ENCODE measurements at regions not wholly inside any gene's neighbourhood (a gene's known extent, or its start where the extent isn't known, plus 50 kb on each side); places are given as distances from the start of the nearest gene placed in this dataset.

DNA sequence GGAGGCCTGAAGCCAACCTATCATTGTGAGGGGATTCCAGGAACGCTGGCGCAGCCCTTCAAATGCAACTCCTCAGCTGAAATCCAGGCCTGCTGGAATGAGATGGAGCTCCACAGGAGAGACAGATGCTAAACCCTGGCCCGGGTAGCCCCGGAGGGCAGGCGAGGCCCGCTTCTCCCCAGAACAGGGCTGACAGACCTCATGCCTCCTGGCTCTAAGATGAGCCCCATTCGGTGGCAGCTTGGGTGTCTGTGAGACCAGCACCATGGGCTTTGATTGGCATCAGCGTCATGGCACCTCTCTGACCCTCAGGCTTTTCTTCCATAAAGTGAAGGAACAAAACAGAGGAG lies 382.2 kb downstream of the BCL11B start:
- DNase-seq (ENCODE audit: low read depth), result no peak

GRCh38 chr14:98890556-98891340 lies 381.2 kb downstream of the BCL11B start:
- DNase-seq (ENCODE audit: low read depth), result no peak

GRCh38 chr14:98893675-98894074 lies 378.3 kb downstream of the BCL11B start:
- DNase-seq (ENCODE audit: low read depth), result no peak

DNA sequence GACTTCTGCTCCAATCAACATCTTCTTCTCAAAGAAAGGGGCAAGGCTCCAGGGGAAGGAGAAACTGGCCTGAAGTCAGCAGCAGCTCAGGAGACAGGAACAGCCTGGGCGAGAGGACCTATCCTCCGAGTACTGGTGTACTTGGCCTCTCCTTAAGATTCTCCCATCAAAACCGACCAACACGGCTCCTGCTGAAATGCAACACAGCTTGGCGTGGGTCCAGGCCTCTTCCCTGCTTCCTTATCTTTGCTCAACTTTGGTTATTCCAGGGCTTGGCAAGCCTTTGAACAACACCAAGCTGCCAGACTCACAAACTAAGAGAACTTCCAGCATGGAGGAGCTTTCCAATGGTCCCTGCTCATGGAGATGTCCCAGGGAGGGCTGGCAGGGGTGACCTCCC lies 377.4 kb downstream of the BCL11B start:
- no peak for DNase-seq (ENCODE audit: low read depth)

GRCh38 chr14:98896449-98896848 lies 375.5 kb downstream of the BCL11B start:
- DNase-seq (ENCODE audit: low read depth), result no peak

GRCh38 chr14:98897605-98898309 lies 374.2 kb downstream of the BCL11B start:
- DNase-seq (ENCODE audit: low read depth), result no peak

DNA sequence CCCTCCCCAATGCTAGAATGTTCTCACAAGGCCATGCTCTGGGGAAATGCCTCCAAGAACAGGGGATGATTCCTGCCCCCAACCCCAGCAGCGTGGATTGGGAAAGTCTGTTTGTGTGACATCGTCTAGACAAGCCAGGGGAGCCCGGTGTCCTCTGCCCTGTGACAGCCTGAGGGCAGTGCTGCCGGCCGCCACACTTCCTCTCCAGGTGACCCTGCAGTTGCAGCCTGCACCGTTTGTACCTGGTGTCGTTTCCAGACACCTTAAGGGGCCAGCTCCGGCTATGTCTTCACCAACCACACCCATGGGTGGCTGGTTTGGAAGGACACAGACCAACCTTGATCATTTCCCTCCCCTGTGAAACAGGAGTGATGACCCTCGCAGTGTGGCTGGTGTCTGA lies 372.6 kb downstream of the BCL11B start:
- no peak for DNase-seq (ENCODE audit: low read depth)

DNA sequence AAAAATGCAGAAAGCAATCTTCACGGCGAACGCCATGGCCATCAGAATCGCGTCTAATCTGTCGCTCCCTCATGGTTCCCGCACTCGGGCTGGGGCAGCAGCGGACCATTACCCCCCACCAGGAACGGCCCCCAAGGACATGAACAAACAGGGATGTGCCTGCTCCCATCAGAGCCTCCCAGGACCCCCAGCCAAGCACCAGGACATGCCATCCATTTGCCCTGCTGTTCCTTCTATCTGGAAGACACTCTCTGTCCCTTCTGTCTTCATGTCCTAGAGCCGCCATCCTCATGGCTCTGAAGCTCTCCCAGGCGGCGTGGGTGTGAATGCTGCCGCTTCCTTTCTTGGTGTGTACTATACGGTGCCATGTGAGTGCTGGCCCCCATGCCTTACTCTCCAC lies 371.8 kb downstream of the BCL11B start:
- no peak for DNase-seq (ENCODE audit: low read depth)

GRCh38 chr14:98900798-98901197 lies 371.2 kb downstream of the BCL11B start:
- no peak for DNase-seq (ENCODE audit: low read depth)

DNA sequence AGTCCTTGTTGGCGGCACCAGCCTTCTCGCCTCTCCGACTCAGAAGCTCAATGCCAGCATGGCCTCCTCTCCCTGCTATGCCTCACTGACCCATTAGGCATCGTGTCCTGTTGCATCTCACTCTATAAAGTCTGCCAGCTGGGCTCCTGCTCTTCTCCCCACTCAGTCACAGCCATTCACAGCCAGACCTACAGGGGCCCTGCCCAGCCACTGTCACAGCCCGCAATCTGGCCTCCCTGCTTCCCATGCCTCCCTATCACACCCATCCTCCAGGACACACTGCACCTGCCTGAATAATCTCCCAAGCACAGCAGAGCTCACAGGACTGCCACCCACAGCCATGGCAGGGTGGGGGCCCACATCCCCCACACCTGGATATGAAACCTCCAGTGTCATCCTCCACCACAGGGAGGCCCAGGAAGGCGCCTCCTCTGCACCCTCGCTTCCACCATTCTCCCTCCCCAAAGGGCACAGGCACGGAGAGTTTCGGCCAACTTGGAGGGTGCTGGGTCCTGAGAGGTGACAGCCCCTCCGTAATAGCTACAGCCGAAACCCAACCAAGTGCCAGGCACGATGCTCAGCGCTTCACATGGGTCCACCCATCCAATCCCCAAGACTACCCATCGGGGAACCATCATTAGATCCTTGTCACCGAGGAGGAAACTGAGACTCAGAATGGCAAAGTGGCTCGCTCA lies 370.3 kb downstream of the BCL11B start:
- no peak for DNase-seq (ENCODE audit: low read depth)

GRCh38 chr14:98903371-98903770 lies 368.6 kb downstream of the BCL11B start:
- no peak for DNase-seq (ENCODE audit: low read depth)

GRCh38 chr14:98904677-98905076 lies 367.3 kb downstream of the BCL11B start:
- no peak for DNase-seq (ENCODE audit: low read depth)

- no peak for DNase-seq (ENCODE audit: low read depth)
These were observed 365.6 kb downstream of the BCL11B start for GRCh38 chr14:98906123-98906995.

DNA sequence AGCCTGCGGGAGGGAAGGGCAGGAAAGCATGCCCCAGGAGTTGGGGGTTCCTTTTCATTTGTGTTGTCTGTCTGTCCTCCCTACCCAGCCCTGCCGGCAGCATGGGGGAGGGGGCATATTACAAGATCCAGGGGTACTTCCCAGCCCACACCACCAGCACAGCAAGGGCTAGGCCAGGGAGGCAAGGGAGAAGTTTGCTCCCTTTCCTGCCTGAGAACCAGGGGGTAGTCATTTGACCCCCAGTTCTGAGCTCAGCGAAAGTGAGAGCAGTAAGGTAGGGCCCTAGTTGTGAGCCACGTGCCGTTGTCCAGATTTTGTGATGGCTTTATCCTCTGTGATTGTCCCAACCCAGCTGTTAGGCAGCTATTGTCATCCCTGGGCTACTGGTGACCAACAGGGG lies 364.7 kb downstream of the BCL11B start:
- no peak for DNase-seq (ENCODE audit: low read depth)

- no peak for DNase-seq (ENCODE audit: low read depth)
These were observed 363.9 kb downstream of the BCL11B start for GRCh38 chr14:98908050-98908449.

DNA sequence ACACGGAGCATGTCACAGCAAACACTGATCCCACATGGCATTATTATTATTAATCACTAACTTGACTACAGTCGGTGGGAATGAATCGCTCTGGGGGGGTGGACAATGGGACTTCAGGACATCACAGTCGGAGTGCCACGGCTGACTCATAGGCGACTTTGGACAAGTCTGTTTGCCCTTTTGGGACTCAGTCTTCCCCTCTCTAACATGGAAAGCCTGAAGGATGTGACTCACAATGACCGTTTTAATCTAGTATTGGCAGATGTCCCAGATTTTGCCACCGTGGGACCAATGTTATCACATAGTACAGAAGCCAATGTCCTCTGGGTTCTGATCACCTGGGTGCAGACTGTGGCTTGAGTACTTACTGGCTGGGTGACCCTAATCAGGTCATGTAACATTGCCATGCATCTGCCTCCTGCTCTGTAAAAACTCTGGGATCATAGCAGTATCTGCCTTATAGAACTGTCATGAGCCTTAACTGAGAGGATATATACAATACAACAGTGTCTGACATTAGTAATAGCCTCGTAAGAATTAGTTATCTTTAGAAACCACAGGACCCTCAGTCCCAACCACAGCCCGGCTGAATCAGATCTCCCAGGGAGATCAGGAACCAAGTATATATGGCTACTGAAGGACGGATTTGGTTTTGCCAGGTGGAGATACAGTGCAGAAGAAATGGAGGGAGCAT lies 362.6 kb downstream of the BCL11B start:
- DNase-seq (ENCODE audit: low read depth), result no peak

DNA sequence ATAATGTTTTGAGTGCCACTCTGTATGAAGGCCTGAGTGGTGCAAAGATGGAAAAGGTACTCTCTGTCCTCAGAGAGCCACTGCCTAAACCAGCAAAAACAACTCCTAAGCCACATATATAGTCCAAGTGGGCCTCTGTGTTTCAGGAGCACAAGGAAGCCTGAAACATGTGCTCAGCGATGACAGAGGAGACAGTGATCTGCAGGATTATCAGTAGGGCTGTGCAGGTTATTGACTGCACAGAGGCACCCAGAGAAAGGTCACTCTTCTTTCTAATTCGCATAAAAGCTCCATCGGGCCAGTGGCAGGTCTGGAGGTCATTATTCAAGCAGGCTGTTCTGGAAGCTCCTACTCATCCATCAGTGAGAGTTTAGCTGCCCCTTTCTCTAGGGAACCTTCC lies 361.9 kb downstream of the BCL11B start:
- DNase-seq (ENCODE audit: low read depth), result no peak

GRCh38 chr14:98912655-98913054 lies 359.3 kb downstream of the BCL11B start:
- DNase-seq (ENCODE audit: low read depth), result no peak

DNA sequence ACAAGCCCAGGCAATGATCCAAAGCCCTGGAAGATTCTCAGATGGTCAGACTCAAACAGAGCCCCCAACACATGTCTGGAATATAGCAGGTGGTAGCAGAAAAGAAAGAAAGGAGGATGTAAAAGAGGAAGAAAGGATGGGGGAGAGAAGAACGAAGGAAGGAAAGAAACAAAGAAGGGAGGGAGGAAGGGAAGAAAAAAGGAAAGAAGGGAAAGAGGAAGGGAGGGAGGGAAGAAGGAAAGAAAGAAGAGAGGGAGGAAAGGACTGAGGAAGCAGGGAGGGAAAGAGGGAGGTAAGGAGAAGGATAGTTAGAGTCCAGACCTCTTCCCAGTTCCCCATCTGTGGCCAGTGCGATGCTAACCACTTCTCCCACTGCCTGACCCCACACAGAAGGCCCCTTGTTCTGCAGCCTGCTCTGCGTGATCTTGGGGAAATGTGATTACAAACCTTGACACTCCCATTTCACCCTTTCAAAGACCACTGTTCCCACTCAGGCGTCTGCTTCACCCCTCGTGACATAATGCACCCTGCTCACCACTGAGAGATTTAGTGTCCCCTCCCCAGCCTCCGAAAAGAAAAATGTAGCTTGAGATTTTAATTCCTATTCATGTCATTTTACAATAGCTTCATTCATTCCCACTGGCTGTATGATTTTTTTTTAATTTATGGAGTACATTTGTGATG lies 357.9 kb downstream of the BCL11B start:
- no peak for DNase-seq (ENCODE audit: low read depth)

DNA sequence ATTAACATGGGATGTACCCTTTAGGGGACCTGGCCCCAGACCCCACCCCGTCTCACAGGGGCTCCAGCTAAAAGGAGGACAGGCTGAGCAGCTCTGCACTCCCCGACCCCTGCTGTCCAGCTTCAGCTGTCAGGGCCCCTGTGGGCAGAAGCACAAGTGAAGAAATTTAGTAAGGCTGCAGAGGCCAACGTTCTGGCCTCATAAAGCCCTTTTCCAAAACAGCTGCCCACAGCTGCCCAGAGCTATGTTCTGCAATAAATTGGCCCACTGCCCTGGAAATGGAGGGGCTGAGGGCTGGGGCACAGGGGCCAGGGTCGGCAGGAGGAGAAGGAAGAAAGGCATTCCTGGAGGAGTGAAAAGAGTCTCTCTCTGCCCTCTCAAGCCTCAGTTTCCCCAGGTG lies 357.1 kb downstream of the BCL11B start:
- no peak for DNase-seq (ENCODE audit: low read depth)

DNA sequence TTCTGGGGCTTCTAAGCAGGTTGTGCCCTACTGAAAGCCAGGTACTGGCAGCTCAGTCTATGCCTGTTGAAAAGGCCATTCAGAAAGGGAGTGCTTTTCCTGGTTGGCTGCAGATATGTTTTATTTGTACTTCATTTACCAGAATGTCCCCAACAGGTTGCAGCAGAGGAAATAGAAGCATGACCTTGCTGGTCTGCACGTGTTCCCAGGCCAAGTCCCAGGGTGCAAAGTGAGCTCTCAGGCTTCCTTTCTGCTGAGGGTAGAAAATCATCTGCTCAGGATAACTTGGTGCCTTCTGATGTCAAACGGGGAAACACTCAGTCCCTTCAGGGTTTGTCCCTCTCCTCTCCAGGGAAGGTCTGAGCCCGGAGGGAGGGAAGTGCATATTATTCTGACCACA lies 356.4 kb downstream of the BCL11B start:
- DNase-seq (ENCODE audit: low read depth), result no peak

Measured in CMK (cell line).